IPS-18c (cell line): ENCODE measurements at regions not wholly inside any gene's neighbourhood (a gene's known extent, or its start where the extent isn't known, plus 50 kb on each side); places are given as distances from the start of the nearest gene placed in this dataset.
"Not testable (repeated sequence)": the region's sequence is repeated elsewhere in the genome, so short reads cannot be mapped to it uniquely, and the experiment has no call there.

Experiments used
- H3K4me3 ChIP-seq: 2 replicates; pipeline ENCODE4 v1.7.0; 2013; ENCODE audit warnings: low read depth, mild to moderate bottlenecking, low read length, moderate library complexity; ENCODE audit not compliant: insufficient read depth
- H3K9me3 ChIP-seq: one replicate; pipeline ENCODE4 v1.6.1; 2013; ENCODE audit warnings: mild to moderate bottlenecking, low read length, moderate library complexity; ENCODE audit not compliant: control insufficient read depth, insufficient read depth

GRCh38 chr4:130714006-130714405, 1618.1 kb downstream of the C4orf33 start:
- H3K9me3 ChIP-seq, result no peaks in the 10 kb centered on the region
- H3K4me3 ChIP-seq, result no peak overlapping the region

DNA sequence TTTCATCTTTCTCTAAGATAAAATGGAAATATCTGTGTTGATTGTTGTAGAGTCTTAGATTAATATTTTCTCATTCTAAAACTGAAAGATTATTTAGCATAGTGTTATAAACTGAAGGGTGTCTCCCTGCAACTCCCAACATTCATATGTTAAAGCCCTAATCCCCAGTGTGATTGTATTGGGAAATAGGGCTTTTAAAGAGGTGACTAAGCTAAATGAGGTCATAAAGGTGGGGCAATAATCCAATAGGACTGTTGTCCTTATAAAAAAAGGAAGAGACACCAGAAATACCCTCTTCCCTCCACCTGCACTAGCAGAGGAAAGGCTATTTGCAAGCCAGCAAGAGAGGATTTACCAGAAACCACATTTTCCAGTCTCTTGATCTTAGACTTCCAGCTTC, 1626.4 kb downstream of the C4orf33 start:
- Histone ChIP-seq H3K9me3 (no peaks in the 10 kb centered on the region), H3K4me3 (no peak overlapping the region)

GRCh38 chr4:130736436-130737185, 1640.7 kb downstream of the C4orf33 start:
- no peak overlapping the region for H3K4me3 ChIP-seq
- H3K9me3 ChIP-seq, result no peaks in the 10 kb centered on the region

DNA sequence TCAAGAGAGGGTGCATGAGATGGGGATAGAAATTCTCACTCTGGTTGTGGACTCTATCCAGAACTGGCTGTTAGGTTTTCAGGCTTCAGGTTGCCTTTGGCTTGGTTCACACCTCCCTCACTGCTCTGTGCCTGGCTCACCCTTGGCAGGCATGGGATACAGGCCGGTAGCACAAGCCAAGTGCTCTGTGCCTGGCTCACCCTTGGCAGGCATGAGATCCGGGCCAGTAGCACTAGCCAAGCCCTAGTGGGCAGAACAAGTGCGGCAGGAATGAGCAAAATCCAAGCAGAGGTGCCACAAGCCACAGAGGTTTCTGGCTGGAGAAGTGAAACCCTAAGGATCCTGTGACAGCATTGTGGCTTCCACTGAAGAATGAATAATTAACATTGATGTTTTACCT, 1642.3 kb downstream of the C4orf33 start:
- Histone ChIP-seq H3K9me3 (no peaks in the 10 kb centered on the region), H3K4me3 (no peak overlapping the region)

DNA sequence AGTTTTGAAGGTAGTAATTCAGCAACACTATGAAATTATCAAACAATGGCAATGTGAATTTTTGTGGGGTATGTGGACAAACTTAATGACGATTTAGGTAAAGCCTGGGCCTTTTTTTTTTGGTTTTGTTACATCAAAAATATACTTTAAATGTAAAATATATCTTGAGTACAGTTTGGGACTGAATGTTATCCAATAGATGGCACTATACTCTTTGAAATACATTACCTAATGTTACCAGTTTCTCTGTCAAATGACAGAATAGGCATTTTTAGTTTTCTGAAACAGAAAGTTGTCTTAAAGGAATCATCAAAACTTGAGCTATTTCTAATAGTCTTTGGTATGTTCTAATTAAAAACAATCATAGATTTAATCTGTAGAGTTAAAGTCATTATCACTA, 1651.9 kb downstream of the C4orf33 start:
- H3K4me3 ChIP-seq, result no peak overlapping the region
- no peaks in the 10 kb centered on the region for H3K9me3 ChIP-seq

- H3K9me3 ChIP-seq, result peaks cover 6% of the 10 kb centered on the region
- H3K4me3 ChIP-seq, result no peak overlapping the region
Measured at GRCh38 chr4:130753926-130754325, 1658.0 kb downstream of the C4orf33 start.

DNA sequence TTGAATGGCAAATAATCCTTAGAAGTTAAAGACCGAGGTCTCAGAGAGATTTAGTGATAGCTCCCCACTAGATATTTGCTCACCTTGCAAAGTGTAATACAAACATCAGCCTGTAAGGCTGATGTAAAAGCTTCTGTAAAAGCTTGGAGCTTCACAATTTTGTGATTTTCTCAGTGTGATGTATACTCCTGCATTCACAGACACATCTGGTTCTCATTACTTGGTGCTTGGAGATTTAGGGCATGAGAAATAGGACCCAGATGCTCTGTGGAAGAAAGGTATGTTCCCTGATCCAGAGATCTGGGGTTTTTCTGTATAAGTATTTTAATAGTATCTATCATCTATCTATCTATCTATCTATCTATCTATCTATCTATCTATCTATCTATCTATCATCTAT, 1664.3 kb downstream of the C4orf33 start:
- peaks cover 4% of the 10 kb centered on the region for H3K9me3 ChIP-seq
- no peak overlapping the region for H3K4me3 ChIP-seq

- H3K9me3 ChIP-seq, H3K4me3 ChIP-seq: not testable (repeated sequence)
Measured at GRCh38 chr4:130767384-130767783, 1671.4 kb downstream of the C4orf33 start.

GRCh38 chr4:130772966-130773365, 1677.0 kb downstream of the C4orf33 start:
- H3K4me3 ChIP-seq, H3K9me3 ChIP-seq: not testable (repeated sequence)

- H3K4me3 ChIP-seq, result no peak overlapping the region
- H3K9me3 ChIP-seq, result no peaks in the 10 kb centered on the region
Measured at GRCh38 chr4:130808492-130808891, 1712.5 kb downstream of the C4orf33 start.

GRCh38 chr4:130812117-130812765, 1716.3 kb downstream of the C4orf33 start:
- no peak overlapping the region for H3K4me3 ChIP-seq
- H3K9me3 ChIP-seq, result no peaks in the 10 kb centered on the region

GRCh38 chr4:130814896-130815295, 1718.9 kb downstream of the C4orf33 start:
- Histone ChIP-seq H3K4me3 (no peak overlapping the region), H3K9me3 (no peaks in the 10 kb centered on the region)

GRCh38 chr4:130820448-130820847, 1724.5 kb downstream of the C4orf33 start:
- Histone ChIP-seq H3K4me3 (no peak overlapping the region), H3K9me3 (no peaks in the 10 kb centered on the region)

- no peaks in the 10 kb centered on the region for H3K9me3 ChIP-seq
- H3K4me3 ChIP-seq, result no peak overlapping the region
Measured at GRCh38 chr4:130825284-130825683, 1729.3 kb downstream of the C4orf33 start.

DNA sequence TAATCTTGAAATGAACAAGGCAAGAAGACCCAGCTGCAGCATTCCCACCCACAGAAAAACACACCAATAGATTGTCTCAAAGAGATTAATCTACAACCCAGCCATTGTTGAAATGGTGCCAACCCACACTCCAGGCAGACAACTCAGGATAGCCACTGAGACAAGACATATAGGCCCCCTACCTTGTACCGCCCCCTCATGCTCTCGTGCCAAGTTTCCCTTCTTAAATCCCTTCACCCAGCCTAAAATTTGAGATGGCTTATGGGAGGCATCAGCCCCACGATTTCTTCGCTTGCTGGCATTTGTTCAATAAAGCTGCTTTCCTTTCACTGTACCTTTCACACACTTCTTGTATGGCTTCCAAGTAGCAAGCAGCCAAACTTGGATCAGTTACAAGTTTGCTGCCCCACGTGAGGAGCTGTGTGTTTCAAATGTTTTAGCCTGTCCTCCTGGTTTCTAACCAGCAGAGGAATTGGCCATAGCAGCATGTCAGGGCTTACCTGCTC, 1754.1 kb downstream of the C4orf33 start:
- H3K4me3 ChIP-seq, result no peak overlapping the region
- no peaks in the 10 kb centered on the region for H3K9me3 ChIP-seq

GRCh38 chr4:130851107-130851506, 1755.2 kb downstream of the C4orf33 start:
- Histone ChIP-seq H3K9me3 (no peaks in the 10 kb centered on the region), H3K4me3 (no peak overlapping the region)

GRCh38 chr4:130851932-130852331, 1756.0 kb downstream of the C4orf33 start:
- no peaks in the 10 kb centered on the region for H3K9me3 ChIP-seq

DNA sequence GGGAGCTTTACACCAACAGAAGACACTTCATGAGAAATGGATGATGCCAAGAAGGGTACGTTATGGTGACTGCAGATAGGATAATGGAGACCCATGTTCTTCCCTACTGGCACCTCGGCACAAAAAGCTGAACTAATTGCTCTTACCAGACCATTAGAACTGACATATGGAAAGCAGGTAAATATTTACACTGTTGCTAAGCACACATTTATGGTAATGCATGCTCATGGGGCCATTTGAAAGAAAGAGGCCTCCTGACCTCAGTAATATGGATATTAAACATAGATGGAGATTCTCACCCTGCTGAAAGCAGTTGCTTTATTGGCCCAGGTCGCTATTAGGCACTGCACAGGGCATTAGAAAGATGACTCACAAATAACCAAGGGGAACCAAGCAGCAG, 1759.6 kb downstream of the C4orf33 start:
- H3K9me3 ChIP-seq, result no peaks in the 10 kb centered on the region
- H3K4me3 ChIP-seq, result no peak overlapping the region

More at GRCh38 chr4:130851932-130852331, 1756.0 kb downstream of the C4orf33 start:
- H3K4me3 ChIP-seq, result no peak overlapping the region
